Hepatic stellate cell (primary cell): ENCODE measurements at regions not wholly inside any gene's neighbourhood (a gene's known extent, or its start where the extent isn't known, plus 50 kb on each side); places are given as distances from the start of the nearest gene placed in this dataset.

ENCODE experiments used
- DNase-seq: peaks from one replicate; pipeline ENCODE4 v3.0.0; 2011; ENCODE audit warnings: low spot score

GRCh38 chr7:12074889-12075288, 136.2 kb upstream of the TMEM106B start:
- no peak for DNase-seq

GRCh38 chr7:12080006-12080405, 131.1 kb upstream of the TMEM106B start:
- DNase-seq, result no peak

DNA sequence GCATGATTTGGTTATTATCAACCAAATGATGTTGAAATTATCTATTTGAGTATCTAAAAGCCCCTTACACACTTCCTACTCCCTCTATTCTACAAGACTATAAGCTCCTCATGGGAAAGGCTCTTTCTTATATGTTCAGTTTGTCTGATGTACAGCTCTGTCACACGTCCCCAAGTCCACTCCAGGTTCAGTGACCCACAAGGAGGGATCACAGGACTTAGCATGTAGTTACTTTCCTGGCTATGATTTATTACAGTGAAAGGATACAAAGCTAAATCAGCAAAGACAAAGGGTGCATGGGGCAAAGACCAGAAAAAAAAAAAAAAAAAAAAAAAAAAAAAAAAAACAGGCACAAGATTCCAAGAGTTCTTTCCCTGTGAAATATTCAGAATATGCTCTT, 125.6 kb upstream of the TMEM106B start:
- no peak for DNase-seq

GRCh38 chr7:12089951-12090756, 120.9 kb upstream of the TMEM106B start:
- no peak for DNase-seq

DNA sequence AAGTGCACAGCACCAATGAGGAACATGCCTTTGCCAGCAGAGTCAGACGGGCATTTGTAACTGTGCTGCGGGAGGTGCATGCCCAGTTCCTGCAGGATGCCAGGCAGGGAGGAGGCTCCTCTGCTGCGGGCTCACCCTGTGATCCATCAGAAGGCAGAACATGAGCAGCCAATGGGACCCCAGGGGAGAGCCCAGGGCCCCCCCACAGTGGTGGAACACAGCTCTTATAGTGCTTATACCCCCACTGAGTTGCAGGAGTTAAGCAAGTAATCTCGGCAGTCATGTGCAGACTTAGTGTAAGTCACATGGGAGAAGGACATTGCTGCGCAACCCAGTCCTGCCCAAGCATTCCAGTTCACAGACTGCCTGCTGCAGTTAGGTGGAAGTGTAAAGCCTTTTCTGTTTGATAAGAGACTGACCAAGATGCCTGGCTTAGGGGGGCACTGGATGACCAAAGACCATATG, 120.3 kb upstream of the TMEM106B start:
- no peak for DNase-seq

DNA sequence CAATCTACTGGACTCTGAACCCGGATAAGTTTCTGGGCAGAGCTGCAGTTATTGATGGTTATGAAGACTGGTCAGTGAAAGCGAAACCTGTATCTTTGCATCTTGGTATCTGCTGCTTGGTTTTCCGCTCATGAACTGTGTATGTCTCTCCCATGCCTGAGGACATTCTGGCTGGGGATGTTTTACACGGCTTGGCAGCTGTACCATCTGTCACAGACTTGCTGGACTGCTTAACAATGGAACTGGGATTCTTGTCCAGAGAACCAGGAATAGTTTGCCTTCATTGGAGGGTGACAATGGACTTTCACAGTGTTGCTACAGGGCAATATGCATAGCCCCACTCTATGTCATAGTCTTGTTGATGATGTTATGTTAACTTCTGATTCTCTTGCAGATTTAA, 119.9 kb upstream of the TMEM106B start:
- DNase-seq, result no peak

GRCh38 chr7:12092499-12093130, 118.5 kb upstream of the TMEM106B start:
- DNase-seq, result no peak

DNA sequence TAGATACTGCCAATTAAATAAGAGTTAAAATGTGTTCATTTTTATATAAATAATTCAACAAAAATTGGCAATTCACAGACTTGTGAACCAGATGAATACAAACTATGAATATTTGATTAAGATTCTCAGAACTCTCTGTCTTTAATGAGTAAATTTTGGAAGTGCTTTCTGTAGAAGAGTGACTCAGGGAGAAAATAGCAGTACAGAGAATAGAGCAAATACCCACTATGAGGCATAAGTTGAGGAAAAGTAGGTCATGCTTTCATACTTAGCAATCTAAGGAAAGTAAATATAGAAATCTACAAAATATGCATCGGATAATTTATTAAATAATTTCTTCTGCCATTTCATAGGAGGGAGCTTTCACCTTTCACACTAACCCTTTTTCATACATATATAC, 117.7 kb upstream of the TMEM106B start:
- no peak for DNase-seq

- no peak for DNase-seq
Observed at GRCh38 chr7:12094365-12094921, 116.7 kb upstream of the TMEM106B start.

DNA sequence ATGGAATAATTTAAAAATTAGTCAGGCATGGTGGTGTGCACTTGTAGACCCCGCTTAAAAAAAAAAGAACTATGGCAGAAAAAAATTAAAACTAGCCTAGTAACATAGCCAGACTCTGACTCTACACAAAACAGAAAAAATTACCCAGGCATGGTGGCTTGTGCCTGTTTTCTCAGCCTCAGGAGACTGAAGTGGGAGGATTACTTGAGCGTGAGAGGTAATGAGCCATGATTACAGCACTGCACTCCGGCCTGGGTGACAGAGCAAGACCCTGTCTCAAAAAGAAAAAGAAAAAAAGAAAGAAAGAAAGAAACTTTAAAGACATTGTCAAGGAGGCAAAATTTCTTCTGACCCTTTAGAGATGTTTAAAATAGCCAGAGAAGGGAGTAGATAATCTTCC, 109.0 kb upstream of the TMEM106B start:
- no peak for DNase-seq

GRCh38 chr7:12102527-12102926, 108.6 kb upstream of the TMEM106B start:
- no peak for DNase-seq

GRCh38 chr7:12103948-12104347, 107.1 kb upstream of the TMEM106B start:
- no peak for DNase-seq

GRCh38 chr7:12107381-12107780, 103.7 kb upstream of the TMEM106B start:
- DNase-seq, result no peak

DNA sequence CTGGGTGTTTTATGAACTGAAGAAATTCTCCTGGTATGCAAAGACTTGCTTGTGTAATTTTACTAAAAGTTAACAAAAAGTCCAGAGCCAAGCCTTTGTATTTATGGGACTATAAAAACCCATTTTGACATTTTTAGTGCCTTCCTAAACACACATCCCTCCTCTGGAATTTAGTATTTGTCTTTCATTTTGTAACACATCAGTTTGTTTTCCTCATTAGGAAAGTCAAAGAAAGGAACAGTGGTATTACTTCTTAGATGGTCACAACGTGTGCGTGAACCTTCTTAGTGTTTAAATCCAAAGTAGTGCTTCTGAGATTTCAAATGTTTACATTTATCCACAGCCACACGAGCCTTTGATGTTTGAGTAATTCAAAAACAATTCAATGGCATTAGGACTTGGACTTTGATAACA, 103.2 kb upstream of the TMEM106B start:
- DNase-seq, result no peak

- no peak for DNase-seq
Observed at GRCh38 chr7:12110425-12110824, 100.7 kb upstream of the TMEM106B start.

DNA sequence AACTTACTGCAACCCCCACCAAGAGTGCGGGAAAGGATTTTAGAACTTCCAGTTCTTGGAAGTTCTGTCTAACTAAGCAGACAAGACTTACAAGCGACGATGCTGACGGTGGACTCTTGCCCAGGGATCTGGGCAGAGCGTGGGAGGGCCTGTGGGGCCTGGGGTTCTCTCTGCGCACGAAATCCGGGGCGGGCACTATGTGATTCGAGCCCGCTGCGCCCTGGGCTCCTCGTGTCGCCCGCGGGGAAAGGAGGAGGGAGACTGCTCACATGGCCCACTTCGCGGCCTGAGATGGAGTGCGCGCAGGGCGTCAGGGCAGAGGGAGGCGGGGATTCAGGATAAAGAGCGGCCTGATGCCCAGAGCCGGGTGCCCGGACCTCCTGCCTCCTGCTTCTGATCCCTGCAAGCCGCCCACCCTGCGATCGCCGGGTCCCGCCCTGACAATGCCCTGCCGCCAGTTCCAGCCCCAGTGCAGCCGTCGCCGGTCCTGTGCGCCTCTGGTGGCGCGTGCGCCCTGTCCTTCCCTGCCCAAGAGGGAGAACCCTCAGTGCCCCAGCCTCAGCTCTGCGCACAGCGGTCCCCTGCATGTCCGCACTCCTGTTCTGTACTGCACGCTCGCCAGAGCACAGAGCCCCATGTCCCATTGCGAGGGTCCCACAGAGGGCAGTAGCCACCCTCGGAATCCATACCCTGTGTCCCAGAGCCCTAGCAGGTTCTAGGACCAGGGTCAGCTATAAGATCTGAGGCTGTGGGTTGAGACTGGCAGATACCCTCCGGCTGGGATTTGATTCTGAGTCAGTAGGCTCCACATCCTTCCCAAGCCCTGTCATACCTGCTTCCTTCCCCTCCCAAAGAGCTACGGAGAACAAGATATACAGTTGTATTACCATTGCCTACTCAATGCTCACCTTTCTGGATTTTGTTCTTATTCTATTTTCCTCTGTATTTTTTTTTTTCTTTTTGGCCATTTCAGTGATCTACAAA, 99.4 kb upstream of the TMEM106B start:
- DNase-seq, result peak; percentile 14

DNA sequence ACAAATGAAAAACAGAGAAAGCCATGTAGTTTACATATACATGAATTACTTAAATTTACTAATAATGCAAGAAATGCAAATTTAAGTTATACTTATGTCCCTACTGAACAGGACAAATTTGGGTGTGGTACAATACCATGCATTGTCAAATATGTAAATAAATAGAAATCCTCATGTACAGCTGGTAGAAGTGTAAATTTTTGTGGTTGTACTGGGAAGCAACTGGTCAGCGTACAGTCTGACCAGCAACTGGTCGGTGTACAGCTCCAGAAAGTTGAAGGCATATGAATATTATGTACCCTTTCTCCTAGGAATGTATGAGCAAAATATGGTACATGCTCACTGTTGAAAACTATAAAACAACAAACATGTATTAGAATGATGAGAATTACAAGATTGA, 93.9 kb upstream of the TMEM106B start:
- DNase-seq, result no peak

DNA sequence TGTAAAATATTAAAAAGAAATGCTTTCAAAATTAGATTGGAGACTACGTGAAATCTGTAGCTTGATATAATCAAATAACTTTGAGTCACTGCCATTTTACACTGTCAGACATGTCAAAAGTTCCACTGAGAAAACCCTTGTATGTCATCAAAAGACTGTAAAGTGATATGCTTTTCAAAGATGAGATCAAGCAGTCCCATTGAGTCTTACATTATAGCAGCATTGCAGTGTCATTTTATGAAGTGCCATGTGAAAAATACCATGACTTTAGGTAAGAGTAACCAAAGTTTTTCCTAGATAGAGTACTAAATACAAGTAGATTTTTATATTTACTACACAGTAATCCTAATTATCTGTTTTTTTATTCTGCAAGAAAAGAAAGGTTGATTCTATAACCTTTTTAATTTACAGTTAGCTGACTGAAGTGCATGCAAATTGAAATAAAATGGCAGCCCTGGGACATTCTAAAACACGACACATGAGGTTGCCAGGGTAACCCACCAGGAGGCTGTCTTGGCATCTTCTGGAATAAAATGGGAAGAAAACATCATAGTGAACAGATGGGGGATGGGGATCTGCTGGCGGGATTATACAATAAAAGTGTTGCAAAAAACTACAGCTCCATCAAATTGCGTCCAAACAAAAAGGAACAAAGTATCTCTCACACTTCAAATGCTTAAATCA, 91.3 kb upstream of the TMEM106B start:
- no peak for DNase-seq

GRCh38 chr7:12120632-12121031, 90.5 kb upstream of the TMEM106B start:
- no peak for DNase-seq

DNA sequence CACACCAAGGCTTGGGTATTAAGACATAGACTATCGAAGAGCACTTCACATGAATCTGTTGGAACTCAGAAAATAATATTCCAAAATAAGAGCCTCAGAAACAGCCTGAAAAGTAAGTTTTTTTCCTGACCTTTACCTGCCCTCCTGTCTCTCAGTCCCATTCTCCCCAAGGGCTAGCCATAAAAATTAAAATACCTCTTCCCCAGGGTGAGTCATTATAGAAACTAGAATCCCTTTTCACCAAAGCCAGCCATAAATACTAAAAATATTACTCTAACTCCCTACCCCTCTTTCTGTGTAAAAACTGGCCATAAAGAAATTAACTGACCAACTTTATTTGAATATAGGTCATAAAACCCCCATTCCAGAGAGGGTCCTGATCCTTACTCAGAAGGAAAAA, 87.9 kb upstream of the TMEM106B start:
- DNase-seq, result no peak

- DNase-seq, result no peak
Observed at GRCh38 chr7:12124028-12124427, 87.1 kb upstream of the TMEM106B start.

GRCh38 chr7:12127455-12127854, 83.6 kb upstream of the TMEM106B start:
- DNase-seq, result no peak
